ENCODE measurements at regions not wholly inside any gene's neighbourhood (a gene's known extent, or its start where the extent isn't known, plus 50 kb on each side); places are given as distances from the start of the nearest gene placed in this dataset.

GRCh38 chr4:13294961-13295605 lies 189.1 kb downstream of the RAB28 start (continued):
- TF ChIP-seq, protein P1, sequence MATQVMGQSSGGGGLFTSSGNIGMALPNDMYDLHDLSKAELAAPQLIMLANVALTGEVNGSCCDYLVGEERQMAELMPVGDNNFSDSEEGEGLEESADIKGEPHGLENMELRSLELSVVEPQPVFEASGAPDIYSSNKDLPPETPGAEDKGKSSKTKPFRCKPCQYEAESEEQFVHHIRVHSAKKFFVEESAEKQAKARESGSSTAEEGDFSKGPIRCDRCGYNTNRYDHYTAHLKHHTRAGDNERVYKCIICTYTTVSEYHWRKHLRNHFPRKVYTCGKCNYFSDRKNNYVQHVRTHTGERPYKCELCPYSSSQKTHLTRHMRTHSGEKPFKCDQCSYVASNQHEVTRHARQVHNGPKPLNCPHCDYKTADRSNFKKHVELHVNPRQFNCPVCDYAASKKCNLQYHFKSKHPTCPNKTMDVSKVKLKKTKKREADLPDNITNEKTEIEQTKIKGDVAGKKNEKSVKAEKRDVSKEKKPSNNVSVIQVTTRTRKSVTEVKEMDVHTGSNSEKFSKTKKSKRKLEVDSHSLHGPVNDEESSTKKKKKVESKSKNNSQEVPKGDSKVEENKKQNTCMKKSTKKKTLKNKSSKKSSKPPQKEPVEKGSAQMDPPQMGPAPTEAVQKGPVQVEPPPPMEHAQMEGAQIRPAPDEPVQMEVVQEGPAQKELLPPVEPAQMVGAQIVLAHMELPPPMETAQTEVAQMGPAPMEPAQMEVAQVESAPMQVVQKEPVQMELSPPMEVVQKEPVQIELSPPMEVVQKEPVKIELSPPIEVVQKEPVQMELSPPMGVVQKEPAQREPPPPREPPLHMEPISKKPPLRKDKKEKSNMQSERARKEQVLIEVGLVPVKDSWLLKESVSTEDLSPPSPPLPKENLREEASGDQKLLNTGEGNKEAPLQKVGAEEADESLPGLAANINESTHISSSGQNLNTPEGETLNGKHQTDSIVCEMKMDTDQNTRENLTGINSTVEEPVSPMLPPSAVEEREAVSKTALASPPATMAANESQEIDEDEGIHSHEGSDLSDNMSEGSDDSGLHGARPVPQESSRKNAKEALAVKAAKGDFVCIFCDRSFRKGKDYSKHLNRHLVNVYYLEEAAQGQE (IDR thresholded peaks at IDR 0.05), result no peak
- TF ChIP-seq MAZ (IDR thresholded peaks at IDR 0.05; ENCODE audit: borderline replicate concordance, low read depth, low read length), result no peak
- TF ChIP-seq, protein P2, sequence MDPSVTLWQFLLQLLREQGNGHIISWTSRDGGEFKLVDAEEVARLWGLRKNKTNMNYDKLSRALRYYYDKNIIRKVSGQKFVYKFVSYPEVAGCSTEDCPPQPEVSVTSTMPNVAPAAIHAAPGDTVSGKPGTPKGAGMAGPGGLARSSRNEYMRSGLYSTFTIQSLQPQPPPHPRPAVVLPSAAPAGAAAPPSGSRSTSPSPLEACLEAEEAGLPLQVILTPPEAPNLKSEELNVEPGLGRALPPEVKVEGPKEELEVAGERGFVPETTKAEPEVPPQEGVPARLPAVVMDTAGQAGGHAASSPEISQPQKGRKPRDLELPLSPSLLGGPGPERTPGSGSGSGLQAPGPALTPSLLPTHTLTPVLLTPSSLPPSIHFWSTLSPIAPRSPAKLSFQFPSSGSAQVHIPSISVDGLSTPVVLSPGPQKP (IDR thresholded peaks at IDR 0.05; ENCODE audit: low read depth, low read length), result no peak
- TF ChIP-seq MAFK (IDR thresholded peaks at IDR 0.05; ENCODE audit: partially characterized antibody), result no peak
- TF ChIP-seq JUNB (IDR thresholded peaks at IDR 0.05), result no peak
- TF ChIP-seq, protein P3, sequence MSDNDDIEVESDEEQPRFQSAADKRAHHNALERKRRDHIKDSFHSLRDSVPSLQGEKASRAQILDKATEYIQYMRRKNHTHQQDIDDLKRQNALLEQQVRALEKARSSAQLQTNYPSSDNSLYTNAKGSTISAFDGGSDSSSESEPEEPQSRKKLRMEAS (IDR thresholded peaks at IDR 0.05), result no peak
- no peak for TF ChIP-seq PBX3 (IDR thresholded peaks at IDR 0.05)
- no peak for TF ChIP-seq NR3C1 (IDR thresholded peaks at IDR 0.05)
- no peak for TF ChIP-seq RNF2 (IDR thresholded peaks at IDR 0.05; ENCODE audit: borderline replicate concordance, low read depth)

- Histone ChIP-seq H3K4me1 (no peaks in the 10 kb centered on the region), H3K27ac (no peak overlapping the region), H3K9me3 (no peaks in the 10 kb centered on the region), H3K4me2 (no peak overlapping the region), H3K4me3 (no peak overlapping the region)
- ATAC-seq (no peak), DNase-seq (ENCODE audit: low read depth in 1 of 2, low spot score in 1 of 2) (no peak), FAIRE-seq (no peak)
- TF ChIP-seq GATA3 (IDR thresholded peaks at IDR 0.05; ENCODE audit: borderline replicate concordance) (no peak), CBX8 (IDR thresholded peaks at IDR 0.05) (no peak), CHD4 (IDR thresholded peaks at IDR 0.05; ENCODE audit: borderline replicate concordance) (no peak), ZSCAN20 (CRISPR knock-in tag; IDR thresholded peaks at IDR 0.05) (no peak), ZNF302 (CRISPR knock-in tag; IDR thresholded peaks at IDR 0.05) (no peak), POLR2A (IDR thresholded peaks at IDR 0.05; ENCODE audit: low read length) (no peak), HEYL (CRISPR knock-in tag; IDR thresholded peaks at IDR 0.05) (no peak), CHD2 (IDR thresholded peaks at IDR 0.05; ENCODE audit: low read length, partially characterized antibody) (no peak), CTCF (IDR thresholded peaks at IDR 0.05) (no peak), HES2 (IDR thresholded peaks at IDR 0.05) (no peak), FOXS1 (CRISPR knock-in tag; IDR thresholded peaks at IDR 0.05) (no peak), ZC3H11A (IDR thresholded peaks at IDR 0.05) (no peak), JUNB (IDR thresholded peaks at IDR 0.05) (no peak)
- ChIA-PET CTCF (no interaction called here), POLR2A (no interaction called here)
- WGBS (ENCODE audit: missing lambda C conversion rate), result 0% methylated on average over 1 of the region's 1 CpG
These were observed 191.8 kb downstream of the RAB28 start for GRCh38 chr4:13292372-13292771.
